ENCODE measurements at regions not wholly inside any gene's neighbourhood (a gene's known extent, or its start where the extent isn't known, plus 50 kb on each side); places are given as distances from the start of the nearest gene placed in this dataset.
"Not testable (repeated sequence)": the region's sequence is repeated elsewhere in the genome, so short reads cannot be mapped to it uniquely, and the experiment has no call there.

GRCh38 chr14:45785240-45785639 is 532.2 kb upstream of the MIS18BP1 start:
- H3K9ac ChIP-seq (ENCODE audit: low read depth, low read length) = no peak overlapping the region
- H3K4me1 ChIP-seq (ENCODE audit: insufficient read depth, low read length) = no peaks in the 10 kb centered on the region
- H3K36me3 ChIP-seq (ENCODE audit: insufficient read depth, low read length) = no peaks in the 10 kb centered on the region
- peaks cover 41% of the 10 kb centered on the region for H3K9me3 ChIP-seq (ENCODE audit: control insufficient read depth, insufficient read depth, low read length)

- no peaks in the 10 kb centered on the region for H3K9me3 ChIP-seq (ENCODE audit: control insufficient read depth, insufficient read depth, low read length)
- H3K4me1 ChIP-seq (ENCODE audit: insufficient read depth, low read length) = no peaks in the 10 kb centered on the region
- H3K36me3 ChIP-seq (ENCODE audit: insufficient read depth, low read length) = no peaks in the 10 kb centered on the region
- H3K9ac ChIP-seq (ENCODE audit: low read depth, low read length) = no peak overlapping the region
Observed at GRCh38 chr14:45766247-45766646, 513.2 kb upstream of the MIS18BP1 start.

- Histone ChIP-seq H3K4me1 (ENCODE audit: insufficient read depth, low read length) (no peaks in the 10 kb centered on the region), H3K9ac (ENCODE audit: low read depth, low read length) (no peak overlapping the region), H3K9me3 (ENCODE audit: control insufficient read depth, insufficient read depth, low read length) (no peaks in the 10 kb centered on the region; the same call in 1 of the 2 replicates), H3K36me3 (ENCODE audit: insufficient read depth, low read length) (no peaks in the 10 kb centered on the region)
Observed at GRCh38 chr14:45757655-45758054, 504.7 kb upstream of the MIS18BP1 start.

- H3K9me3 ChIP-seq (ENCODE audit: control insufficient read depth, insufficient read depth, low read length); H3K4me1 ChIP-seq (ENCODE audit: insufficient read depth, low read length); H3K9ac ChIP-seq (ENCODE audit: low read depth, low read length); H3K36me3 ChIP-seq (ENCODE audit: insufficient read depth, low read length): not testable (repeated sequence)
Observed at GRCh38 chr14:45756412-45756811, 503.4 kb upstream of the MIS18BP1 start.

GRCh38 chr14:45743884-45744283 is 490.9 kb upstream of the MIS18BP1 start:
- Histone ChIP-seq H3K4me1 (ENCODE audit: insufficient read depth, low read length) (no peaks in the 10 kb centered on the region), H3K9ac (ENCODE audit: low read depth, low read length) (no peak overlapping the region), H3K9me3 (ENCODE audit: control insufficient read depth, insufficient read depth, low read length) (no peaks in the 10 kb centered on the region), H3K36me3 (ENCODE audit: insufficient read depth, low read length) (no peaks in the 10 kb centered on the region)

GRCh38 chr14:45742187-45742586 is 489.2 kb upstream of the MIS18BP1 start:
- Histone ChIP-seq H3K9me3 (ENCODE audit: control insufficient read depth, insufficient read depth, low read length) (no peaks in the 10 kb centered on the region), H3K9ac (ENCODE audit: low read depth, low read length) (no peak overlapping the region), H3K36me3 (ENCODE audit: insufficient read depth, low read length) (no peaks in the 10 kb centered on the region), H3K4me1 (ENCODE audit: insufficient read depth, low read length) (no peaks in the 10 kb centered on the region)

- no peaks in the 10 kb centered on the region for H3K9me3 ChIP-seq (ENCODE audit: control insufficient read depth, insufficient read depth, low read length)
- H3K4me1 ChIP-seq (ENCODE audit: insufficient read depth, low read length) = no peaks in the 10 kb centered on the region
- no peaks in the 10 kb centered on the region for H3K36me3 ChIP-seq (ENCODE audit: insufficient read depth, low read length)
- no peak overlapping the region for H3K9ac ChIP-seq (ENCODE audit: low read depth, low read length)
Observed at GRCh38 chr14:45728434-45729225, 475.6 kb upstream of the MIS18BP1 start.

- no peaks in the 10 kb centered on the region for H3K9me3 ChIP-seq (ENCODE audit: control insufficient read depth, insufficient read depth, low read length)
- no peaks in the 10 kb centered on the region for H3K4me1 ChIP-seq (ENCODE audit: insufficient read depth, low read length)
- H3K9ac ChIP-seq (ENCODE audit: low read depth, low read length) = no peak overlapping the region
- no peaks in the 10 kb centered on the region for H3K36me3 ChIP-seq (ENCODE audit: insufficient read depth, low read length)
Observed at GRCh38 chr14:45727133-45727532, 474.1 kb upstream of the MIS18BP1 start.

- no peak overlapping the region for H3K9ac ChIP-seq (ENCODE audit: low read depth, low read length)
- H3K36me3 ChIP-seq (ENCODE audit: insufficient read depth, low read length) = no peaks in the 10 kb centered on the region
- H3K9me3 ChIP-seq (ENCODE audit: control insufficient read depth, insufficient read depth, low read length) = no peaks in the 10 kb centered on the region
- no peaks in the 10 kb centered on the region for H3K4me1 ChIP-seq (ENCODE audit: insufficient read depth, low read length)
Observed at GRCh38 chr14:45721472-45721871, 468.5 kb upstream of the MIS18BP1 start.

GRCh38 chr14:45716572-45716971 is 463.6 kb upstream of the MIS18BP1 start:
- no peaks in the 10 kb centered on the region for H3K9me3 ChIP-seq (ENCODE audit: control insufficient read depth, insufficient read depth, low read length)
- no peaks in the 10 kb centered on the region for H3K36me3 ChIP-seq (ENCODE audit: insufficient read depth, low read length)
- no peak overlapping the region for H3K9ac ChIP-seq (ENCODE audit: low read depth, low read length)
- no peaks in the 10 kb centered on the region for H3K4me1 ChIP-seq (ENCODE audit: insufficient read depth, low read length)

GRCh38 chr14:45715946-45716345 is 462.9 kb upstream of the MIS18BP1 start:
- Histone ChIP-seq H3K36me3 (ENCODE audit: insufficient read depth, low read length) (no peaks in the 10 kb centered on the region), H3K9ac (ENCODE audit: low read depth, low read length) (no peak overlapping the region), H3K4me1 (ENCODE audit: insufficient read depth, low read length) (no peaks in the 10 kb centered on the region), H3K9me3 (ENCODE audit: control insufficient read depth, insufficient read depth, low read length) (no peaks in the 10 kb centered on the region)

- H3K9me3 ChIP-seq (ENCODE audit: control insufficient read depth, insufficient read depth, low read length) = no peaks in the 10 kb centered on the region
- no peaks in the 10 kb centered on the region for H3K36me3 ChIP-seq (ENCODE audit: insufficient read depth, low read length)
- no peak overlapping the region for H3K9ac ChIP-seq (ENCODE audit: low read depth, low read length)
- H3K4me1 ChIP-seq (ENCODE audit: insufficient read depth, low read length) = no peaks in the 10 kb centered on the region
Observed at GRCh38 chr14:45709541-45709940, 456.5 kb upstream of the MIS18BP1 start.

- H3K9me3 ChIP-seq (ENCODE audit: control insufficient read depth, insufficient read depth, low read length) = no peaks in the 10 kb centered on the region
- no peaks in the 10 kb centered on the region for H3K36me3 ChIP-seq (ENCODE audit: insufficient read depth, low read length)
- no peaks in the 10 kb centered on the region for H3K4me1 ChIP-seq (ENCODE audit: insufficient read depth, low read length)
- no peak overlapping the region for H3K9ac ChIP-seq (ENCODE audit: low read depth, low read length)
Observed at GRCh38 chr14:45705940-45706534, 453.0 kb upstream of the MIS18BP1 start.

- Histone ChIP-seq H3K9me3 (ENCODE audit: control insufficient read depth, insufficient read depth, low read length) (no peaks in the 10 kb centered on the region), H3K9ac (ENCODE audit: low read depth, low read length) (no peak overlapping the region)
Observed at GRCh38 chr14:45699471-45699870, 446.5 kb upstream of the MIS18BP1 start.

GRCh38 chr14:45698462-45699134 is 445.6 kb upstream of the MIS18BP1 start:
- H3K9ac ChIP-seq (ENCODE audit: low read depth, low read length) = no peak overlapping the region
- H3K36me3 ChIP-seq (ENCODE audit: insufficient read depth, low read length) = no peaks in the 10 kb centered on the region
- H3K4me1 ChIP-seq (ENCODE audit: insufficient read depth, low read length) = no peaks in the 10 kb centered on the region
- H3K9me3 ChIP-seq (ENCODE audit: control insufficient read depth, insufficient read depth, low read length) = no peaks in the 10 kb centered on the region

More at GRCh38 chr14:45699471-45699870, 446.5 kb upstream of the MIS18BP1 start:
- no peaks in the 10 kb centered on the region for H3K4me1 ChIP-seq (ENCODE audit: insufficient read depth, low read length)
- H3K36me3 ChIP-seq (ENCODE audit: insufficient read depth, low read length) = no peaks in the 10 kb centered on the region
